ENCODE measurements at regions not wholly inside any gene's neighbourhood (a gene's known extent, or its start where the extent isn't known, plus 50 kb on each side); places are given as distances from the start of the nearest gene placed in this dataset.

- no peak for DNase-seq (ENCODE audit: low spot score)
Observed at GRCh38 chr1:30286988-30287839, 436.2 kb downstream of the MATN1 start.

- DNase-seq (ENCODE audit: low spot score): no peak
Observed at GRCh38 chr1:30286241-30286987, 437.0 kb downstream of the MATN1 start.

GRCh38 chr1:30285501-30285932 lies 437.9 kb downstream of the MATN1 start:
- DNase-seq (ENCODE audit: low spot score): no peak

- no peak for DNase-seq (ENCODE audit: low spot score)
Observed at GRCh38 chr1:30284728-30285475, 438.5 kb downstream of the MATN1 start.

GRCh38 chr1:30284226-30284625 lies 439.2 kb downstream of the MATN1 start:
- no peak for DNase-seq (ENCODE audit: low spot score)

GRCh38 chr1:30283199-30283962 lies 440.0 kb downstream of the MATN1 start:
- DNase-seq (ENCODE audit: low spot score): no peak

GRCh38 chr1:30280572-30280971 lies 442.8 kb downstream of the MATN1 start:
- DNase-seq (ENCODE audit: low spot score): no peak

GRCh38 chr1:30277911-30278310 lies 445.5 kb downstream of the MATN1 start:
- DNase-seq (ENCODE audit: low spot score): no peak

GRCh38 chr1:30277415-30277814 lies 446.0 kb downstream of the MATN1 start:
- DNase-seq (ENCODE audit: low spot score): no peak

GRCh38 chr1:30275926-30276764 lies 447.2 kb downstream of the MATN1 start:
- no peak for DNase-seq (ENCODE audit: low spot score)

GRCh38 chr1:30274976-30275621 lies 448.3 kb downstream of the MATN1 start:
- no peak for DNase-seq (ENCODE audit: low spot score)

- no peak for DNase-seq (ENCODE audit: low spot score)
Observed at GRCh38 chr1:30274173-30274970, 449.0 kb downstream of the MATN1 start.

GRCh38 chr1:30273456-30273855 lies 449.9 kb downstream of the MATN1 start:
- DNase-seq (ENCODE audit: low spot score): no peak

GRCh38 chr1:30273021-30273325 lies 450.4 kb downstream of the MATN1 start:
- DNase-seq (ENCODE audit: low spot score): no peak

GRCh38 chr1:30272277-30273020 lies 450.9 kb downstream of the MATN1 start:
- no peak for DNase-seq (ENCODE audit: low spot score)

GRCh38 chr1:30271401-30272276 lies 451.7 kb downstream of the MATN1 start:
- no peak for DNase-seq (ENCODE audit: low spot score)

GRCh38 chr1:30270461-30270860 lies 452.9 kb downstream of the MATN1 start:
- no peak for DNase-seq (ENCODE audit: low spot score)

Measured in SW480 (cell line).